HG03175 (cell line): ENCODE measurements at regions not wholly inside any gene's neighbourhood (a gene's known extent, or its start where the extent isn't known, plus 50 kb on each side); places are given as distances from the start of the nearest gene placed in this dataset.

Experiments
- ATAC-seq: cut with Tn5 transposase; IDR thresholded peaks from one replicate; pipeline ENCODE4 v1.9.1; 2021; ENCODE audit warnings: mild to moderate bottlenecking, moderate library complexity; ENCODE audit not compliant: unreplicated experiment

GRCh38 chr5:90201923-90202322 is 207.6 kb downstream of the CETN3 start:
- ATAC-seq: no peak

- no peak for ATAC-seq
Observed at GRCh38 chr5:90193185-90193822, 216.3 kb downstream of the CETN3 start.

- ATAC-seq: no peak
Observed at GRCh38 chr5:90191352-90192045, 218.1 kb downstream of the CETN3 start.

- no peak for ATAC-seq
Observed at GRCh38 chr5:90185897-90186468, 223.6 kb downstream of the CETN3 start.

- no peak for ATAC-seq
Observed at GRCh38 chr5:90184764-90185163, 224.8 kb downstream of the CETN3 start.

- ATAC-seq: no peak
Observed at GRCh38 chr5:90182726-90183125, 226.8 kb downstream of the CETN3 start.

- no peak for ATAC-seq
Observed at GRCh38 chr5:90174236-90174635, 235.3 kb downstream of the CETN3 start.

- ATAC-seq: no peak
Observed at GRCh38 chr5:90173299-90174030, 236.1 kb downstream of the CETN3 start.

- no peak for ATAC-seq
Observed at GRCh38 chr5:90171466-90171865, 238.1 kb downstream of the CETN3 start.

- ATAC-seq: no peak
Observed at GRCh38 chr5:90170261-90170660, 239.3 kb downstream of the CETN3 start.

GRCh38 chr5:90169078-90169477 is 240.5 kb downstream of the CETN3 start:
- ATAC-seq: no peak

GRCh38 chr5:90168399-90168798 is 241.2 kb downstream of the CETN3 start:
- ATAC-seq: no peak

GRCh38 chr5:90166816-90167215 is 242.7 kb downstream of the CETN3 start:
- no peak for ATAC-seq

GRCh38 chr5:90162324-90162723 is 247.2 kb downstream of the CETN3 start:
- ATAC-seq: no peak

GRCh38 chr5:90161414-90161813 is 248.1 kb downstream of the CETN3 start:
- peak; percentile 51 for ATAC-seq

GRCh38 chr5:90158131-90158530 is 251.4 kb downstream of the CETN3 start:
- ATAC-seq: no peak

GRCh38 chr5:90153031-90153430 is 256.5 kb downstream of the CETN3 start:
- no peak for ATAC-seq

- no peak for ATAC-seq
Observed at GRCh38 chr5:90144625-90145327, 264.8 kb downstream of the CETN3 start.

GRCh38 chr5:90142541-90142940 is 267.0 kb downstream of the CETN3 start:
- ATAC-seq: no peak

- no peak for ATAC-seq
Observed at GRCh38 chr5:90141984-90142383, 267.6 kb downstream of the CETN3 start.

- no peak for ATAC-seq
Observed at GRCh38 chr5:90136952-90137528, 272.5 kb downstream of the CETN3 start.
